Esophagus muscularis mucosa (tissue), 4 donors: ENCODE measurements at regions not wholly inside any gene's neighbourhood (a gene's known extent, or its start where the extent isn't known, plus 50 kb on each side); places are given as distances from the start of the nearest gene placed in this dataset.

Source experiments
- EP300 ChIP-seq: sonication (generic); formaldehyde crosslinking; IDR thresholded peaks from one replicate; pipeline ENCODE4 v1.6.1; 2017; ENCODE audit warnings: antibody characterized with exemption
- POLR2A ChIP-seq: fragments of 450-650 bp; IDR thresholded peaks from one replicate; pipeline ENCODE4 v1.6.1; 2017; ENCODE audit warnings: antibody characterized with exemption, moderate library complexity, mild to moderate bottlenecking, low read depth
- POLR2AphosphoS5 ChIP-seq, 2 donors: sonication (generic); formaldehyde crosslinking; IDR thresholded peaks; one replicate each; pipeline ENCODE4 v1.6.1; 2017; ENCODE audit warnings: antibody characterized with exemption in 2 of 2
- TF ChIP-seq, protein P1 (sequence below), 3 experiments: fragments of 200-600 bp in 2 of 3; fragments of 450-650 bp in 1 of 3; sonication (generic) in 2 of 3; IDR thresholded peaks; one replicate each; pipeline ENCODE4 v1.5.1; 2017 to 2019; ENCODE audit warnings: antibody characterized with exemption in 3 of 3, mild to moderate bottlenecking in 2 of 3, moderate library complexity in 1 of 3

DNA sequence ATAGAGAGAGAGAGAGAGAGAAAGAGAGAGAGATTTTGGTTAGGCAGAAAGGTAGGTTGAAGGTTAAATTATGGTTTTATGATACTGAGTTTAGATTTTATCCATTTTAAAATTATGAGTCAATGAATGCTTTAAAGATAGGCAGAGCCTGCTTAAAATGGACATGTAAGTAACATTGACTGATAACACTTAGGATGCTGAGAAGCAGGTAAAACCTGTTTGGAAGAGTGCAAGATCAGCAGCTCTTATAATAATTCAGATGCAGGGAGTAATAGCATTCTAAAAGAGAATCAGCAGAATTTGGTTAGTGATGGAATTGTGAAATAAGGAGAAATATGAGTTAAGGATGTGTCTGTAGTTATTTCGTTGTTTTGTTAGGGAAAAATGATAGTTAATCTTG lies 446.6 kb downstream of the PLA2G4A start:
- TF ChIP-seq, protein P1, sequence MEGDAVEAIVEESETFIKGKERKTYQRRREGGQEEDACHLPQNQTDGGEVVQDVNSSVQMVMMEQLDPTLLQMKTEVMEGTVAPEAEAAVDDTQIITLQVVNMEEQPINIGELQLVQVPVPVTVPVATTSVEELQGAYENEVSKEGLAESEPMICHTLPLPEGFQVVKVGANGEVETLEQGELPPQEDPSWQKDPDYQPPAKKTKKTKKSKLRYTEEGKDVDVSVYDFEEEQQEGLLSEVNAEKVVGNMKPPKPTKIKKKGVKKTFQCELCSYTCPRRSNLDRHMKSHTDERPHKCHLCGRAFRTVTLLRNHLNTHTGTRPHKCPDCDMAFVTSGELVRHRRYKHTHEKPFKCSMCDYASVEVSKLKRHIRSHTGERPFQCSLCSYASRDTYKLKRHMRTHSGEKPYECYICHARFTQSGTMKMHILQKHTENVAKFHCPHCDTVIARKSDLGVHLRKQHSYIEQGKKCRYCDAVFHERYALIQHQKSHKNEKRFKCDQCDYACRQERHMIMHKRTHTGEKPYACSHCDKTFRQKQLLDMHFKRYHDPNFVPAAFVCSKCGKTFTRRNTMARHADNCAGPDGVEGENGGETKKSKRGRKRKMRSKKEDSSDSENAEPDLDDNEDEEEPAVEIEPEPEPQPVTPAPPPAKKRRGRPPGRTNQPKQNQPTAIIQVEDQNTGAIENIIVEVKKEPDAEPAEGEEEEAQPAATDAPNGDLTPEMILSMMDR (IDR thresholded peaks at IDR 0.05) = no peak
- no peak for TF ChIP-seq POLR2AphosphoS5 (IDR thresholded peaks at IDR 0.05)
- TF ChIP-seq POLR2A = no peak
- TF ChIP-seq EP300 = no peak
